ENCODE measurements at regions not wholly inside any gene's neighbourhood (a gene's known extent, or its start where the extent isn't known, plus 50 kb on each side); places are given as distances from the start of the nearest gene placed in this dataset.

GRCh38 chr15:79702621-79703020, 194.2 kb downstream of the MTHFS start:
- TF ChIP-seq POLR2A (IDR thresholded peaks at IDR 0.05; ENCODE audit: low read depth) (no peak), CTCF (IDR thresholded peaks at IDR 0.05) (no peak), EP300 (IDR thresholded peaks at IDR 0.05) (no peak), POLR2AphosphoS5 (IDR thresholded peaks at IDR 0.05) (no peak)
